Fibroblast of mammary gland (primary cell): ENCODE measurements at regions not wholly inside any gene's neighbourhood (a gene's known extent, or its start where the extent isn't known, plus 50 kb on each side); places are given as distances from the start of the nearest gene placed in this dataset.

Experiments
- DNase-seq: peaks from one replicate; pipeline ENCODE4 v3.0.0-alpha.2; 2010; ENCODE audit warnings: low read depth
- H3K4me3 ChIP-seq: 2 replicates; pipeline ENCODE4 v1.5.1; 2011; ENCODE audit warnings: low read depth, mild to moderate bottlenecking, low read length, moderate library complexity; ENCODE audit not compliant: control insufficient read depth
- TF ChIP-seq, protein P1 (sequence below): conservative IDR thresholded peaks from 2 replicates; pipeline ENCODE4 v1.5.1; 2011; ENCODE audit warnings: low read depth, low read length, inconsistent platforms; ENCODE audit not compliant: control insufficient read depth, insufficient read depth

GRCh38 chr18:73785300-73785699, 362.3 kb downstream of the FBXO15 start:
- peak; percentile 78 for DNase-seq
- H3K4me3 ChIP-seq, result no peak overlapping the region
- TF ChIP-seq, protein P1, sequence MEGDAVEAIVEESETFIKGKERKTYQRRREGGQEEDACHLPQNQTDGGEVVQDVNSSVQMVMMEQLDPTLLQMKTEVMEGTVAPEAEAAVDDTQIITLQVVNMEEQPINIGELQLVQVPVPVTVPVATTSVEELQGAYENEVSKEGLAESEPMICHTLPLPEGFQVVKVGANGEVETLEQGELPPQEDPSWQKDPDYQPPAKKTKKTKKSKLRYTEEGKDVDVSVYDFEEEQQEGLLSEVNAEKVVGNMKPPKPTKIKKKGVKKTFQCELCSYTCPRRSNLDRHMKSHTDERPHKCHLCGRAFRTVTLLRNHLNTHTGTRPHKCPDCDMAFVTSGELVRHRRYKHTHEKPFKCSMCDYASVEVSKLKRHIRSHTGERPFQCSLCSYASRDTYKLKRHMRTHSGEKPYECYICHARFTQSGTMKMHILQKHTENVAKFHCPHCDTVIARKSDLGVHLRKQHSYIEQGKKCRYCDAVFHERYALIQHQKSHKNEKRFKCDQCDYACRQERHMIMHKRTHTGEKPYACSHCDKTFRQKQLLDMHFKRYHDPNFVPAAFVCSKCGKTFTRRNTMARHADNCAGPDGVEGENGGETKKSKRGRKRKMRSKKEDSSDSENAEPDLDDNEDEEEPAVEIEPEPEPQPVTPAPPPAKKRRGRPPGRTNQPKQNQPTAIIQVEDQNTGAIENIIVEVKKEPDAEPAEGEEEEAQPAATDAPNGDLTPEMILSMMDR, result no peak

- TF ChIP-seq, protein P1, result no peak
- no peak overlapping the region for H3K4me3 ChIP-seq
- DNase-seq, result peak; percentile 58
These were observed 362.8 kb downstream of the FBXO15 start for GRCh38 chr18:73784853-73785252.

- no peak overlapping the region for H3K4me3 ChIP-seq
- TF ChIP-seq, protein P1, result no peak
- DNase-seq, result no peak
These were observed 365.2 kb downstream of the FBXO15 start for GRCh38 chr18:73782405-73782804.

GRCh38 chr18:73780218-73780617, 367.4 kb downstream of the FBXO15 start:
- no peak overlapping the region for H3K4me3 ChIP-seq
- TF ChIP-seq, protein P1, result no peak
- no peak for DNase-seq

DNA sequence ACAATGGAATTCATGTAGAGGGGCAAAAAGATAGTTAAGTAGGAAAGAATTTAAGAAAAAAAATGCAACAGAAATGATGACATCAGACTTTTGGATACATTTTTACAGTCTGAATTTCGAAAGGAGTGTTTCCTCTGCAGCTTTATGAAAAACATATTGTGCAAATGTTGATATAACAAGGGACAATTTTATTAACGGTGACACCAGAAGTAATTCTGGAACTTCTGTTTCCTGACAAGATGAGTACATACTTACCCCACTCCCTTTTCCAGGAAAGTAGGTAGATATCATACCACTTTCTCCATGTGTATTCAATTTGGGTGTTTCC, 369.6 kb downstream of the FBXO15 start:
- DNase-seq, result no peak
- TF ChIP-seq, protein P1, result no peak
- no peak overlapping the region for H3K4me3 ChIP-seq

DNA sequence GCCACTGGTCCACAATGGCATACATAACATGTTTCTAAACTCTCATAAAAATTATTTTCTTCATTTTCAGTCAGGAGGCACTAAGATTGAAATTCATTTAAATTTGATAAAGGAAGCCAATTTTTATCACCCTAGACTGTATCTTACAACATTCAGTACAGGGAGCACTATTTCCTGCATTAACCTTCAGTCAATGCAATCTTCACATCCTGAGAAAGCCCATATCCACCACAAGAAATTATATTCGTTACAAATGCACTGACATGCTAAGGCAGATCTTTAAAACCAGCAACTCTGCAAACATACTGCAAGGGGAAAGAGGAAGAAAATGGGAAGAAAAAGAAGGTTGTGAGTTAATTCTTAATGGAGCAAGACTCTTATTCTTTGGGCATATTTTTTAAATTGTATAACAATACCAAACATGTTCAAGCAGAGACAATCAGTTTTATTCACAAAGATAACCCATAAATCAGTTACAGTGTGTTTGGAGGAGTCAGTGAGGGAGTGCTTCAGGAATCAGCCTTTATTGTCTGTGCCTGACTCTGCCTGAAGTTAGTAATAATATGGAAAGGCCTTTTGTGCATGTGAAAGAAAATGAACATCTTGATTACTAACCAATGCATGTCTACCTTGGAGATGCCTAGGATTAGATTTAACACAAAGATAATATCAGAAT, 370.1 kb downstream of the FBXO15 start:
- TF ChIP-seq, protein P1, result no peak
- H3K4me3 ChIP-seq, result no peak overlapping the region
- no peak for DNase-seq
